ENCODE measurements at regions not wholly inside any gene's neighbourhood (a gene's known extent, or its start where the extent isn't known, plus 50 kb on each side); places are given as distances from the start of the nearest gene placed in this dataset.

DNA sequence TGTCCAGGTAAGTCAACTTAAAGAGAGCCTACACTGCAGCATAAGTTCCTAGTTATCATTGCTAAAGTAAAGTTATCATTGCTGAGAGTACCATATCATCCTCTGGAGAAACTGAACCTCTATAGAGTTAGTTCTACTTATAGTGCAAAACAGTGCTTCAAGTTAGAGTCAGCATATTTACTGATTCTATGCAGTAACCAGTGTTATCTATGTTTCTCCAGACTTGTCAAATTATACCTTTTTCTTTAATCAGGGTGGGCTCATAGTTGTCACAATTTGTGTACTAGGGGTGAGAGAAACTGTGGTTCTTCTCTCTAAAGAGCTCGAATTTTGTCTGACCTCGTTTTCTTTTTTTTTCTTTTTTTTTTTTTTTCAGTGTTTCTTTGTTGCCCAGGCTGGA lies 79.6 kb downstream of the ANXA2R start:
- no peak for TF ChIP-seq CTCF (IDR thresholded peaks at IDR 0.05; ENCODE audit: low read depth, low read length, missing control alignments)
- Histone ChIP-seq H3K27me3 (replicated peaks) (no peaks in the 10 kb centered on the region), H3K36me3 (replicated peaks) (no peaks in the 10 kb centered on the region), H3K27ac (no peak overlapping the region), H3K4me3 (ENCODE audit: low read depth, low read length) (no peak overlapping the region)
- in situ Hi-C loops (cut with HindIII; ENCODE audit: low pct_ligation_motif_present, low sequenced_read_pairs) = no loop called here
- DNase-seq = no peak

DNA sequence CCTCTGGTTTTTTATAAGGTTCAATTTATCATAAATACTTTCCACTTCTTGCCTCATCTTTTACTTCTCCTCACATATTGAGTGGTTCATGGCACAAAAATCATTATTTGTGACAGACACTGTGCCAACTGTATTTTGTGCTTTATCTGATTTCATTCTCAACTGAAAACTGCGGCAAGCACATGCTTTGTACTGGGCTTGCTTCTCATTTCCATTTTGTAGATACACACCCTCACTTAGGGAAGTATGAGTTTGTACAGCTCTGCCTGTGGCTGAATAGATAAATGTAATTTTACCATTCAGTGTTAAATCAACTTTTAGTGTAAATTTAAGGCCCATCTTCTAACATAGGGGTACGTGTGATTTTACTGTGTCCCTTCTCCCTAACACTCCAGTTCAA lies 83.6 kb downstream of the ANXA2R start:
- no peak overlapping the region for H3K4me3 ChIP-seq (ENCODE audit: low read depth, low read length)
- no peak for TF ChIP-seq CTCF (IDR thresholded peaks at IDR 0.05; ENCODE audit: low read depth, low read length, missing control alignments)

DNA sequence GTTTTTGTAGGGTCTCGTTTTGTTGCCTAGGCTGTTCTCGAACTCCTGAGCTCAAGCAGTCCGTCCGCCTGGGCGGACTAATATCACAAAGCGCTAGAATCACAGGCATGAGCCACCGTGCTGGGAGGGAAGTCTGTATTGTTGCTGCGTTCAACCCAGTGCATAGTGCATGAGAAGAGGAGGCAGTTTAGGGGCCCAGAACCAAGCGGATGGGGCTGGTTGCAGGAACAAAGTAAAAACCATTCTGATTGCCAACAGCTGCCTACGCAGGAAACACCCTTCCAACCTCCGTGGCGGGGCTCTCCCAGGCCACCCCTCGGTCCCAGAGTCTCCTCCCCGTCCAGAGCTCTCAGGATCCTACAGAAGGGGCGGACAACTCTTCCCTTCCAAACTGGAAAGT lies 87.1 kb downstream of the ANXA2R start:
- Histone ChIP-seq H3K27ac (no peak overlapping the region), H3K27me3 (replicated peaks) (no peaks in the 10 kb centered on the region), H3K36me3 (replicated peaks) (no peaks in the 10 kb centered on the region), H3K4me3 (ENCODE audit: low read depth, low read length) (peak overlapping the region; percentile 60)
- no peak for TF ChIP-seq CTCF (IDR thresholded peaks at IDR 0.05; ENCODE audit: low read depth, low read length, missing control alignments)
- peak; percentile 7 for DNase-seq
- in situ Hi-C loops (cut with HindIII; ENCODE audit: low pct_ligation_motif_present, low sequenced_read_pairs) = no loop called here

More for the DNA sequence above, 83.6 kb downstream of the ANXA2R start:
- DNase-seq = no peak
- H3K27me3 ChIP-seq (replicated peaks) = no peaks in the 10 kb centered on the region
- no peak overlapping the region for H3K27ac ChIP-seq
- H3K36me3 ChIP-seq (replicated peaks) = no peaks in the 10 kb centered on the region
- in situ Hi-C loops (cut with HindIII; ENCODE audit: low pct_ligation_motif_present, low sequenced_read_pairs) = no loop called here

- H3K4me3 ChIP-seq (ENCODE audit: low read depth, low read length) = peak overlapping the region; percentile 60
- H3K36me3 ChIP-seq (replicated peaks) = no peaks in the 10 kb centered on the region
- no peaks in the 10 kb centered on the region for H3K27me3 ChIP-seq (replicated peaks)
- peak overlapping the region; percentile 95 for H3K27ac ChIP-seq
- no peak for TF ChIP-seq CTCF (IDR thresholded peaks at IDR 0.05; ENCODE audit: low read depth, low read length, missing control alignments)
- no peak for DNase-seq
- in situ Hi-C loops (cut with HindIII; ENCODE audit: low pct_ligation_motif_present, low sequenced_read_pairs) = no loop called here
Measured at GRCh38 chr5:42952578-42952974, 87.5 kb downstream of the ANXA2R start.

DNA sequence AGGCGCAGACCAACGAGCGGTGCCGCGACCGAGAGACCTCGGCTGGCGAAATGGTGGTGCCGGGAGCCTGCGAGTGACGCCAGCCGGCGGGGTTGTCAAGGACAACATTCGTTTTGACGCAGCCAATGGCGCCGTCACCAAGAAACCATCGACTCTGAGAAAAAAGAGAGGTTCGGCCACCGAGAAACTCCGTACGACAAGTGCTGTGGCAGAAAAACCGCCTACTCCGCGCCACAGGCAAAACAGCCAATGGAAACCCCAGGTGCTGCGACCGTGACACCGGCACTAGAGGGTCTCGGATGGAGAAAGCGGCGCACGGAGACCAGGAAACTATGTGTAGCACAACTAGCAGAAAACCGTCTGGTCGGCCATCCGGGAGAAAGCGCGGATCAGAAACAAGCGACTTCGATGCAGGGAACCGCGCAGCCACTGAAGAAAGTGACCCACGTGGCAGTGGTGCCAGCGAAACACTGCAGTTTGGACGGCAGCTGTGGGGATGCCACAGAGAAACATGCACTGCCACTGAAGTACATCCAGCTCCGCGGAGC lies 88.8 kb downstream of the ANXA2R start:
- H3K36me3 ChIP-seq (replicated peaks) = no peaks in the 10 kb centered on the region
- H3K27me3 ChIP-seq (replicated peaks) = no peaks in the 10 kb centered on the region
- TF ChIP-seq CTCF (IDR thresholded peaks at IDR 0.05; ENCODE audit: low read depth, low read length, missing control alignments) = no peak
- peak overlapping the region; percentile 95 for H3K27ac ChIP-seq
- peak; percentile 47 for DNase-seq
- in situ Hi-C loops (cut with HindIII; ENCODE audit: low pct_ligation_motif_present, low sequenced_read_pairs) = no loop called here
- H3K4me3 ChIP-seq (ENCODE audit: low read depth, low read length) = peak overlapping the region; percentile 60
